ENCODE measurements at regions not wholly inside any gene's neighbourhood (a gene's known extent, or its start where the extent isn't known, plus 50 kb on each side); places are given as distances from the start of the nearest gene placed in this dataset.

DNA sequence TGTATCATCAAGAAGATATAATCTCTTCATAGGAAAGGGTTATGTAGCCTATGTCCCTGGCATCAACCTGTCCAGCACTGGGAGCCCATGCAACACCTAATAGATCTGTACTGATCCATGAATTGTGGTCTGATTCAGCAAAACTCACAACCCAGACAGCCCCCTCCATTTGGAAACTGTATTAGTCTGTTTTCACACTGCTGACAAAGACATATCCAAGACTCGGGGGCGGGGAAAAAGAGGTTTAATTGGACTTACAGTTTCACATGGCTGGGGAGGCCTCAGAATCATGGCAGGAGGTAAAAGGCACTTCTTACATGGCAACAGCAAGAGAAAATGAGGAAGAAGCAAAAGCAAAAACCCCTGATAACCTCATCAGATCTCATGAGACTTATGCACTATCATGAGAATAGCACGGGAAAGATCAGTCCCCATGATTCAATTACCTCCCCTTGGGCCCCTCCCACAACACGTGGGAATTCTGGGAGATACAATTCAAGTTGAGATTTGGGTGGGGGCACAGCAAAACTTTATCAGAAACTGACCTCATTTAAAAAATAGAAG, 83.3 kb downstream of the TRIM42 start:
- in situ Hi-C loops (cut with MboI; ENCODE audit: low pct_unique_long_range_greater_than_20kb, low sequenced_read_pairs, unreplicated experiment) = no loop called here
- TF ChIP-seq, protein P1, sequence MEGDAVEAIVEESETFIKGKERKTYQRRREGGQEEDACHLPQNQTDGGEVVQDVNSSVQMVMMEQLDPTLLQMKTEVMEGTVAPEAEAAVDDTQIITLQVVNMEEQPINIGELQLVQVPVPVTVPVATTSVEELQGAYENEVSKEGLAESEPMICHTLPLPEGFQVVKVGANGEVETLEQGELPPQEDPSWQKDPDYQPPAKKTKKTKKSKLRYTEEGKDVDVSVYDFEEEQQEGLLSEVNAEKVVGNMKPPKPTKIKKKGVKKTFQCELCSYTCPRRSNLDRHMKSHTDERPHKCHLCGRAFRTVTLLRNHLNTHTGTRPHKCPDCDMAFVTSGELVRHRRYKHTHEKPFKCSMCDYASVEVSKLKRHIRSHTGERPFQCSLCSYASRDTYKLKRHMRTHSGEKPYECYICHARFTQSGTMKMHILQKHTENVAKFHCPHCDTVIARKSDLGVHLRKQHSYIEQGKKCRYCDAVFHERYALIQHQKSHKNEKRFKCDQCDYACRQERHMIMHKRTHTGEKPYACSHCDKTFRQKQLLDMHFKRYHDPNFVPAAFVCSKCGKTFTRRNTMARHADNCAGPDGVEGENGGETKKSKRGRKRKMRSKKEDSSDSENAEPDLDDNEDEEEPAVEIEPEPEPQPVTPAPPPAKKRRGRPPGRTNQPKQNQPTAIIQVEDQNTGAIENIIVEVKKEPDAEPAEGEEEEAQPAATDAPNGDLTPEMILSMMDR (IDR thresholded peaks at IDR 0.05; ENCODE audit: extremely low read depth, insufficient read depth, missing control alignments) = no peak
- DNase-seq (ENCODE audit: low spot score) = no peak

DNA sequence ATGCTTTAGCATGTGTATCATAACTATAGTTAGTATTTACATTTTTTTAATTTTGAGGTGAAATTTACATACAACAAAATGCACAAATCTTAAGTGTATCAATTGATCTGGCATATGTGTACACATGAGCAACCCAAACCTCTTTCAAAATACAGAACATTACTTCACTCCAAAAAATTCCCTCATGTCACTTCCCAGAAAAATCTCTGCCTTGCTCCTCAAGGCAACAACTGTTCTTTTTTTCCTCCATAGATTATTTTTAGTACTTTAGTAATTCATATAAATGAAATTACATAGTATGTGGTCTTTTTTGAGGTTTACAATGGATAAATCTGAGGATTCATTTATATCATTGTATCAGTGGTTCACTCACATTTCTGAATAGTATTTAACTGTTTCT, 84.9 kb downstream of the TRIM42 start:
- DNase-seq (ENCODE audit: low spot score) = no peak
- TF ChIP-seq, protein P1 (IDR thresholded peaks at IDR 0.05; ENCODE audit: extremely low read depth, insufficient read depth, missing control alignments) = no peak
- in situ Hi-C loops (cut with MboI; ENCODE audit: low pct_unique_long_range_greater_than_20kb, low sequenced_read_pairs, unreplicated experiment) = no loop called here

DNA sequence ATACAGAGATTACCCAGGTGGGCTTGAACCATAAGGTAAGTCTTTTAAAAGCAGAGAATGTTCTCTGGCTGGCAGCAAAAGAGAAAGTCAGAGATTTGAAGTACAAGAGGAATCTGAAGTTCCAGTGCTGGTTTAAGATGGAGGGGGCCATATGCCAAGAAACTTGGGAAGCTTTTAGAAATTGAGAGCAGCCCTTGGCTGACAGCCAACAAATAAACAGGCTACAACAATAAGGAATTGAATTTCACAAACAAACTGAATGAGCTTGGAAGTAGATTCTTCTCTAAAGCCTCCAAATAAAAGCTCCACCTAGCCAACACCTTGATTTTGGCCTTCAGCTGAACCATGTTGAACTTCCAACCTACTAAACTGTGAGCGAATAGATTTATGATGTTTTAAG, 85.7 kb downstream of the TRIM42 start:
- in situ Hi-C loops (cut with MboI; ENCODE audit: low pct_unique_long_range_greater_than_20kb, low sequenced_read_pairs, unreplicated experiment) = no loop called here
- TF ChIP-seq, protein P1 (IDR thresholded peaks at IDR 0.05; ENCODE audit: extremely low read depth, insufficient read depth, missing control alignments) = no peak
- DNase-seq (ENCODE audit: low spot score) = no peak

DNA sequence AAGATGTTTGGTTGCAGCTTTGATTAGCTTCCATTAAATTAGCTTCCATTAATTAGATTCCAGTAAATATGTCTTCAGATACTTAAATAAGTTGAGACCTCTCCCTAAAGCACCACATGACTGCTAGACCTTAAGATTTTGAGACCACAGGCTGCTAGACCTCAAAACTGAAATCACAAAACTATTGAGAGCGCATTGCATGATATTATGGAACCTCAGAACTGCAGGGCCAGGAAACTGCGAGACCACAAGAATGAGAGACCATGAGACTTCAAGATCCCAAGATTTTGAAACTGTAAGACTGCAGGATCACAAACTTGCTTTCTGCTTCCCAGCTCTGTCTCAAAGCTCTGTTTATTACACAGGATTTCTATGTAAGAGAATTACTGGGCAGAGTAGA, 87.4 kb downstream of the TRIM42 start:
- in situ Hi-C loops (cut with MboI; ENCODE audit: low pct_unique_long_range_greater_than_20kb, low sequenced_read_pairs, unreplicated experiment) = no loop called here
- no peak for DNase-seq (ENCODE audit: low spot score)
- TF ChIP-seq, protein P1 (IDR thresholded peaks at IDR 0.05; ENCODE audit: extremely low read depth, insufficient read depth, missing control alignments) = no peak

DNA sequence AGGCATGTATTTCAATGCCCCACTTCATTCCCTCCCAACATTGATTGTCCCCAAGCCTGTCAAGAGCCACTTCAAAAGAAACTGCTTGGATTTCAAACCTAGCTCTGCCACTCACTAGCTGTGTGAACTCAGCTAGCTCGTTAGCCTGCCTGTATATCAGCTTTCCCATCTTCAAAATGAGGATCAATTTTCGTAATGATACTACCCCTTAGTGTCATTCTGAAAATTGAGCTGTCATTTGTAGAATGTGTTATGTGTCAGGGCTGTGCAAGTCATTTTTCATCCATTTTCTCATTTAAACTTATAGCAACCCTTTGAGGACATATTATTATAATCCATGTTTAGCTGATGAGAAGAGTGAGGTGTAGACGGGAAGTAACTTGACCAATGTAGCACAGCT, 88.6 kb downstream of the TRIM42 start:
- DNase-seq (ENCODE audit: low spot score) = no peak
- TF ChIP-seq, protein P1 (IDR thresholded peaks at IDR 0.05; ENCODE audit: extremely low read depth, insufficient read depth, missing control alignments) = no peak
- in situ Hi-C loops (cut with MboI; ENCODE audit: low pct_unique_long_range_greater_than_20kb, low sequenced_read_pairs, unreplicated experiment) = no loop called here

DNA sequence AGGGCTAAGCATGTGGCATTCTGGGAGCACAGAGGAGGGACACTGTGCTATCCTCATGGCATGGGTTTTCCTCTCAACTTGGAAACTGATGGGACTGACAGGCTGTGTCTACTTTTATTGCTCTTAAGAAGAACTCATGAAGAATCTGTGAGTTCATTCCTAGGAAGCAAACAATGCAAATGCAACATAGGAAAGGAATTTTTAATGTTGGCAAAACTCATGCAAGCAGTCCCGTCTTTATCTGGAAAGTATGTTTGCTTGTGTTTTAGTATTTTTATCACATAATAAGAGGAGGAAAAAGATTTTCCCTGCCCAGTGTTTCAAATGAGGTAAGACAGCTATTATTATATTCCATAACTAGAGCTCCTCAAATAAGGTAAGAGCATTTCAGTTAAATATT, 89.7 kb downstream of the TRIM42 start:
- in situ Hi-C loops (cut with MboI; ENCODE audit: low pct_unique_long_range_greater_than_20kb, low sequenced_read_pairs, unreplicated experiment) = no loop called here
- no peak for DNase-seq (ENCODE audit: low spot score)
- TF ChIP-seq, protein P1 (IDR thresholded peaks at IDR 0.05; ENCODE audit: extremely low read depth, insufficient read depth, missing control alignments) = no peak

DNA sequence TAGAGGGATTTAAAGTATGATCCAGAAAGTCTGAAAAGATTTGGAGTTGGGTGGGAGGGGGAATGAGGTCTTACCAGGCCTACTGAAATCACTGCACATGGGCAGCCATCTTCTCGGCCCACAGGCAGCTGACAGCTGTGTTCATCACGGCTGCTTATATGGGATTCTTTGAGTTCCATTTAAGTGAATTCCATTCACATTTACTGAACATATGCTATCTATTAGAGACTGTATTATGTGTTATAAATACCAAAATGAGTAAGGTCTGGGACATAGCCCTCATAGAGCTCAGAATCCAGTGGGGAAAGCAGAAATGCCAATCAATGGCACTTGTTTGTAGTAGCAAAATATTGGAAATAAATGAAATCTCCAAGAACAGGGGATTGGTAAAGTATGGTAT, 91.1 kb downstream of the TRIM42 start:
- TF ChIP-seq, protein P1 (IDR thresholded peaks at IDR 0.05; ENCODE audit: extremely low read depth, insufficient read depth, missing control alignments) = no peak
- in situ Hi-C loops (cut with MboI; ENCODE audit: low pct_unique_long_range_greater_than_20kb, low sequenced_read_pairs, unreplicated experiment) = no loop called here
- DNase-seq (ENCODE audit: low spot score) = no peak
